Ramos (cell line): ENCODE measurements at regions not wholly inside any gene's neighbourhood (a gene's known extent, or its start where the extent isn't known, plus 50 kb on each side); places are given as distances from the start of the nearest gene placed in this dataset.
"Not testable (repeated sequence)": the region's sequence is repeated elsewhere in the genome, so short reads cannot be mapped to it uniquely, and the experiment has no call there.

ENCODE experiments used
- in situ Hi-C: fragments of 300-500 bp; cut with MboI; formaldehyde crosslinking; loops from one replicate; pipeline ENCODE4 v1.14.3; 2022; ENCODE audit warnings: low sequenced_read_pairs; ENCODE audit not compliant: unreplicated experiment

GRCh38 chr7:13708670-13709069, 280.8 kb downstream of the ETV1 start:
- in situ Hi-C loops = no loop called here

- in situ Hi-C loops = no loop called here
Measured at GRCh38 chr7:13713092-13713491, 276.4 kb downstream of the ETV1 start.

GRCh38 chr7:13715534-13715933, 273.9 kb downstream of the ETV1 start:
- in situ Hi-C loops = no loop called here

- in situ Hi-C loops = no loop called here
Measured at GRCh38 chr7:13717031-13717430, 272.4 kb downstream of the ETV1 start.

- in situ Hi-C loops = no loop called here
Measured at GRCh38 chr7:13724191-13724976, 265.1 kb downstream of the ETV1 start.

GRCh38 chr7:13724977-13725566, 264.4 kb downstream of the ETV1 start:
- in situ Hi-C loops = no loop called here

- in situ Hi-C loops = no loop called here
Measured at GRCh38 chr7:13725591-13725990, 263.9 kb downstream of the ETV1 start.

- in situ Hi-C loops = no loop called here
Measured at GRCh38 chr7:13727279-13727678, 262.2 kb downstream of the ETV1 start.

- in situ Hi-C loops = no loop called here
Measured at GRCh38 chr7:13727751-13728150, 261.7 kb downstream of the ETV1 start.

GRCh38 chr7:13728430-13728829, 261.0 kb downstream of the ETV1 start:
- in situ Hi-C loops = not testable (repeated sequence)

- in situ Hi-C loops = no loop called here
Measured at GRCh38 chr7:13731643-13732042, 257.8 kb downstream of the ETV1 start.

- in situ Hi-C loops = no loop called here
Measured at GRCh38 chr7:13737563-13737962, 251.9 kb downstream of the ETV1 start.

GRCh38 chr7:13742126-13742525, 247.3 kb downstream of the ETV1 start:
- in situ Hi-C loops = no loop called here

- in situ Hi-C loops = no loop called here
Measured at GRCh38 chr7:13742811-13743210, 246.7 kb downstream of the ETV1 start.

- in situ Hi-C loops = no loop called here
Measured at GRCh38 chr7:13743226-13743625, 246.2 kb downstream of the ETV1 start.

- in situ Hi-C loops = no loop called here
Measured at GRCh38 chr7:13745530-13745929, 243.9 kb downstream of the ETV1 start.

GRCh38 chr7:13748998-13749397, 240.5 kb downstream of the ETV1 start:
- in situ Hi-C loops = no loop called here

GRCh38 chr7:13749636-13750035, 239.8 kb downstream of the ETV1 start:
- in situ Hi-C loops = no loop called here

- in situ Hi-C loops = no loop called here
Measured at GRCh38 chr7:13751766-13752165, 237.7 kb downstream of the ETV1 start.

- in situ Hi-C loops = no loop called here
Measured at GRCh38 chr7:13757841-13758240, 231.6 kb downstream of the ETV1 start.

- in situ Hi-C loops = not testable (repeated sequence)
Measured at GRCh38 chr7:13765853-13766252, 223.6 kb downstream of the ETV1 start.

- in situ Hi-C loops = no loop called here
Measured at GRCh38 chr7:13770305-13770704, 219.2 kb downstream of the ETV1 start.
